IPS DF 6.9 (cell line): ENCODE measurements at regions not wholly inside any gene's neighbourhood (a gene's known extent, or its start where the extent isn't known, plus 50 kb on each side); places are given as distances from the start of the nearest gene placed in this dataset.

Experiments used
- DNase-seq: peaks from one replicate; pipeline ENCODE4 v3.0.0-alpha.2; 2013; ENCODE audit warnings: low read depth, low spot score
- H3K27ac ChIP-seq: one replicate; pipeline ENCODE4 v1.5.1; 2013; ENCODE audit warnings: low read length, control low read depth
- H3K27me3 ChIP-seq: 2 replicates; pipeline ENCODE4 v1.6.1; 2013; ENCODE audit warnings: mild to moderate bottlenecking, low read length; ENCODE audit not compliant: control insufficient read depth, insufficient read depth
- H3K36me3 ChIP-seq: 2 replicates; pipeline ENCODE4 v1.6.1; 2013; ENCODE audit warnings: low read length; ENCODE audit not compliant: control insufficient read depth, insufficient read depth
- H3K4me1 ChIP-seq: 2 replicates; pipeline ENCODE4 v1.6.1; 2013; ENCODE audit warnings: low read length; ENCODE audit not compliant: control insufficient read depth, insufficient read depth
- H3K4me3 ChIP-seq: 2 replicates; pipeline ENCODE4 v1.5.1; 2013; ENCODE audit warnings: mild to moderate bottlenecking, low read length
- H3K9me3 ChIP-seq: 2 replicates; pipeline ENCODE4 v1.6.1; 2013; ENCODE audit warnings: low read length, inconsistent platforms; ENCODE audit not compliant: control insufficient read depth, insufficient read depth
- WGBS: extraction: QIAGEN DNeasy Blood & Tissue Kit; methylation state at CpG from one replicate; pipeline ENCODE4 v1.1.7; 2013; ENCODE audit warnings: mixed read lengths, missing lambda C conversion rate; ENCODE audit not compliant: insufficient read length, insufficient coverage; 5-methylcytosine and 5-hydroxymethylcytosine counted together

DNA sequence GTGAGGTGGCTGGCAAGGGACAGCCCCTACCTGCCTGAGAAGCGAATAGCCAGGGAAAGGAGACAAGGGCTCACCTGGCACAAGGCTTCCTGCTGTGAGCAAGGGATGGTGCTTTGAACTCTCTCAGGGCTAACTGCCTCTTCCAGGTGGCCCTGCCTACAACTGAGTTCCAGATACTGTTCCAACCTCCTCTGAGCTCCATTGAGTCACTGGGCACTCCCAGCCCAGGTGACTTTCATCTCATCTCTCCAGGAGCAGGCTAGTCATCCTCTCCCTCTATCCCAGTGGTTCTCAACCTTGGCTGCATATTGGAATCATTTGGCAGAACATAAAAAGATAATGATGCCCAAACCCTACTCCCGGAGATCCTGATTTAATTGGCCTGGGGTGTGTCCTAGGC, 374.0 kb upstream of the ZFP64 start:
- no peaks in the 10 kb centered on the region for H3K9me3 ChIP-seq
- no peak overlapping the region for H3K4me3 ChIP-seq
- no peak overlapping the region for H3K27ac ChIP-seq
- DNase-seq = no peak
- whole genome bisulfite sequencing = no CpG with 5 or more reads among the region's 2 CpGs
- H3K27me3 ChIP-seq = no peaks in the 10 kb centered on the region
- no peaks in the 10 kb centered on the region for H3K36me3 ChIP-seq
- no peaks in the 10 kb centered on the region for H3K4me1 ChIP-seq

DNA sequence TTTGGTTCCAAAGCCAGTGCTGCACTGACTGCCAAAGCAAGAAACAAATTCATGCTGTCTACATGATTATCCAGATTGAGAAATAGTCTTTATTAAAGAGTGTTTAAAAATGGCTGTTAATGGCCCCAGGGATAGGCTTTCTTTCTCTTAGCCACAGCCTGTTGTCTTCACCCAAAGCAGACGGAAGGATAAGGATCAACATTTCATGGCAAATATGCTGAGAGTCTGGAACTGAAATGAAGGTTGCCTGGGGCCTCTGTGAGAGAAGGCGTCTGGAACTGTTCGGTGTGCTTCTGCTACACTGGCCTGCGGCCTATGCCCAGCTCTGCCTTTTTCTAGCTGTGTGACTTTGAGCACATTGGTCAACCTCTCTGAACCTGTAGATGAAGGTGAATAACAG, 373.0 kb upstream of the ZFP64 start:
- DNase-seq = no peak
- Histone ChIP-seq H3K27me3 (no peaks in the 10 kb centered on the region), H3K36me3 (no peaks in the 10 kb centered on the region), H3K9me3 (no peaks in the 10 kb centered on the region), H3K27ac (no peak overlapping the region), H3K4me3 (no peak overlapping the region), H3K4me1 (no peaks in the 10 kb centered on the region)
- no CpG with 5 or more reads among the region's 4 CpGs for WGBS

DNA sequence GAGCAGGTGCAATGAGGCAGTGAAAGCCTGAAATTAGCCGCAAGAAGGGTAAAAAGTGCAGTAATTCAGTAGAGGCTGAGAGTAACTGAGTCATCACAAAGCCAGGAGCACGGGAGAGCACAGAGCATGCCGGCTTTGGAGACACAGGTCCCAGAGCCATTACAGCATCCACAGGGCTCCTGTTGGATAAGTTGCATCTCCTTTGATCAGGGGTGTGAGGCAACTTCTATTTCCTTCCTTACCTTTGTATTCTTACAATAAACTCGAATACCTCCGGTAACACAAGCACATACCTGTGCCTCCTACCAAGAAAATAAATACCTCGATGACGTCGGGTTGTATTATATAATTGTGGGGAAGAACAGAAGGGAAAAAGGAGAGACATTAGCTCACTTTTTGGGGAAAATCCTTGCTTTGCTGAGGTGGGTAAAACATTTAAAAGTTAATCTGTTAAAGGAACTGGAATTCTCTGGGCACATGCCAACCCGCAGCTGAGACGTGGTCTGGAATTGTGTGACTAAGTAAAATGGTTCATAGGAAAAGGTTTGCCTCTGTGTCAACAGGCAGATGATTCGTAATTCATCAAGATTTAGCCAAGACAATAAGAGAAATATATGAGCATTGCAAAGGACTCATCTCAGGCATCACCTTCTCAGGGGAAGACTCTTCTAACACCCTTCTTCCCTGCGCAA, 360.7 kb upstream of the ZFP64 start:
- whole genome bisulfite sequencing = no CpG with 5 or more reads among the region's 12 CpGs
- H3K27ac ChIP-seq = no peak overlapping the region
- no peaks in the 10 kb centered on the region for H3K27me3 ChIP-seq
- no peaks in the 10 kb centered on the region for H3K36me3 ChIP-seq
- H3K9me3 ChIP-seq = no peaks in the 10 kb centered on the region
- no peak overlapping the region for H3K4me3 ChIP-seq
- H3K4me1 ChIP-seq = no peaks in the 10 kb centered on the region
- no peak for DNase-seq

DNA sequence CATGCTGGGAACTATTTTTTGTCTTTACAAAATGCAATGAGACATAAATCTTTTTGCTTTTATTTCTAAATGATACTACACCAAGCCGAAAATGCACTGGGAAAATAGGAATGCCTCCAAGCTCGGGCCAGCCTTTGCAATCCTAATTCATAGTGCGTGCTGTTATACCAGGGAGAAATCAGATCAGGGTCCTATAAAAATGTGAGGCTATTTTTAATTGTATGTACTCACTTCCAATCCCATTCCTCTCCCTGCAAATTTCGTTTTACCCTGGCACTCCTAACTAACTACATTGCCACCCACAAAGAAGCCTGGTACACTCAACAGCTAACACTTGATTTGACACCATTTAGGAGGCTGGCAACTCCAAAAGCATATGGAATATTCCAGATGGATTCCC, 350.6 kb upstream of the ZFP64 start:
- Histone ChIP-seq H3K27ac (no peak overlapping the region), H3K4me1 (no peaks in the 10 kb centered on the region), H3K27me3 (no peaks in the 10 kb centered on the region), H3K9me3 (no peaks in the 10 kb centered on the region), H3K36me3 (no peaks in the 10 kb centered on the region), H3K4me3 (no peak overlapping the region)
- no peak for DNase-seq
- no CpG with 5 or more reads among the region's 4 CpGs for WGBS

DNA sequence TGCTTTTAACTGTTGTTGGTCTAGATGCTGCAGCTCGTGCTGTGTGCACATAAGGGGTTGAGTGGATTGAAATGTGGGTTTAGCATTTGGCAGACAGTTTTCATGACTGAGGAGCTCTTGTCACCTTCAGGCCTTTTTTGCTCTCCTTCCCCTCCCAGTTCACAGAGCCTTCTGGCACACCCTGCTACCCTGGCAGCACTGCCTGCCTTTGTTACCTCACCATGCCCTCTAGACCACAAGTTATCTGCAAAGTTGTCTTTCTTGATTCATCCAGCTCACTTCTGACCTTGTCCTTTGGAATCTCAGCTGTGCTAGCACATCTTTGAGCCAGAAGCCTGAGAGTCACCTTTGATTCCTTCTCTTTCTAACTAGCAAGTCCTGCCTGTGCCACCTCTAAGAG, 348.9 kb upstream of the ZFP64 start:
- no CpG with 5 or more reads among the region's 1 CpG for whole genome bisulfite sequencing
- H3K9me3 ChIP-seq = no peaks in the 10 kb centered on the region
- H3K4me1 ChIP-seq = no peaks in the 10 kb centered on the region
- H3K27me3 ChIP-seq = no peaks in the 10 kb centered on the region
- DNase-seq = no peak
- no peak overlapping the region for H3K4me3 ChIP-seq
- H3K27ac ChIP-seq = no peak overlapping the region
- H3K36me3 ChIP-seq = no peaks in the 10 kb centered on the region

DNA sequence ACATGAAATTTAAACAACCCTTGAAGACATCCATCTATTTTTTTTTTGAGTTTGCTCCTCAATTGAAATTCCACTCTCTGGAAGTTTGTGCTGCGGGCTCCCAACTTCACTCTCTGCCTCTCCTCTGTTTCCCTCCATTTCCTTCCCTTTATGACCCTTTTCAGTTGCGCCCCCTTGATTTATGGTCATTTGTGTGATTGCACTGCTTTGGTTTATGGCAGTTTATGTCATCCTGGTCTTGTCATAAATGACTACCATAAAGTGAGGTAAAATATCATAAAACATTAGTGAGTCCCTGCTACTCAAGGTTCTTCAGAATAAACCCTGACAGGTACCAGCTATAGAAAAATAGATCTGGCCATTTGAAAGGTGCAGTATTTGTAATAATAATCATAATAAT, 348.3 kb upstream of the ZFP64 start:
- no peak overlapping the region for H3K4me3 ChIP-seq
- no peak for DNase-seq
- H3K27ac ChIP-seq = no peak overlapping the region
- no CpG with 5 or more reads among the region's 2 CpGs for WGBS
- H3K36me3 ChIP-seq = no peaks in the 10 kb centered on the region
- no peaks in the 10 kb centered on the region for H3K9me3 ChIP-seq
- H3K4me1 ChIP-seq = no peaks in the 10 kb centered on the region
- H3K27me3 ChIP-seq = no peaks in the 10 kb centered on the region

DNA sequence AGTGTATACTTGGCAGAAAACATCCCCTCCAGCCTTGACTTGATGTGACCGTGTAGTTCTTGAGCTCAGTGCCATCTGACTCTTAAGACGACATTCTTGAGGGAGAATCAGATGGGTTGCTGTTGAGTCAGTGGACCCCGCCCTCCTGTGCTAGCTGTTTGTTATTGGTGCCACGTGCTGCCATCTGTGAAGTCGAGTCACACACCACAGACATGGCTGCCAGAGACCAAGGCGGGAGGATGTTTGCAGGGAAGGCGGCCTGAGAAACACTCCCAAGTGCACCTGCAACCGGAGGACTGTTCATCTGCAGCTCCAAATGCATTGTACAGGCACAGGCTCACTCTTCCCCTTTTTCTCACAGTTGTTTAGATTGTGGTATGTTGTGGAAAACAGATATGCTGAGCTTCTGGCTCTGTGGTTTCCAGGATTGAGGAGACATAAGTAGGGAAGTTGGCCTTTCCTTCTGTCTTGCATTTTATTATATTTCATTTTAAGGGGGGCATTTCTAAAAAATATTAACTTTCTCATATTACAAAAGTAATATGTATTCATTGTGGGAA, 345.3 kb upstream of the ZFP64 start:
- Histone ChIP-seq H3K27ac (no peak overlapping the region), H3K36me3 (no peaks in the 10 kb centered on the region), H3K9me3 (no peaks in the 10 kb centered on the region), H3K4me1 (no peaks in the 10 kb centered on the region), H3K4me3 (no peak overlapping the region), H3K27me3 (no peaks in the 10 kb centered on the region)
- WGBS = no CpG with 5 or more reads among the region's 8 CpGs
- no peak for DNase-seq

DNA sequence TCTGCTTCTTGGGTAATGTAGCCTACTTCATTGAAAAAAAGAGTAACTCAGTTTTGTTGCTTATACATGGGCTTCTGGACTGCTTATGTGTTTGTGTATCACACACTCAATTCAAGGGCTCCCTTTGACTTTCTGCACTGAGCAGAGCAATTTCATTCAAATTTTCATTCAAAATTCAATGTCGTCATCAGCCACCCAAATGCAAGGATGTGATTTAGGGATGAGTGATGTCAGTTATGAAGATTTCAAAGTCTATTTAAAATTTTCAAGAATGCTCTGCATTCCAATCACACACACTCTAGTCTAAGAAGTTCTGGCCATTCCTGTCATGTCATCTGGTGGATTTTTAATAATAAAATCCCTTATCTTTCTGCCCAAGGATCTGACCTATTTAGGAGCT, 344.5 kb upstream of the ZFP64 start:
- WGBS = no CpG with 5 or more reads among the region's 1 CpG
- no peaks in the 10 kb centered on the region for H3K27me3 ChIP-seq

DNA sequence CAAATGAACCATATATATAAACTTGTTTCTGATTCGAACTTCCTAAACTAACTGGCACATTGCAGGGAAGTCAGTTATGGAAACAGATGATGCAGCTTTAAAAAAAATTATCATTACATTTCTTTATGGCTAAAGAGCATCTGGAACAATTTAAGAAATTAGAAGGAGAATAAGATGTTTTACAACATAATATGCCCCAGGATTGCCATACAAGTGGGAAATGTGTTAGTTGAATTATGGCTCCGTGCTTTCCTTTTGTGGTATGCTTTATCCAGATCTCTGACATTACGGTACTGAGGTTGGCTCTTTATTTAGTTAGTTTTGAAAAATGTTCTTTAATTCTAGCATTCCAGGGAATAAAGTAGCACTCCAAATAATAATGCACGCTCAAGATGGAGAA, 343.0 kb upstream of the ZFP64 start:
- no peak overlapping the region for H3K4me3 ChIP-seq
- H3K9me3 ChIP-seq = no peaks in the 10 kb centered on the region
- no peak for DNase-seq
- no peak overlapping the region for H3K27ac ChIP-seq
- WGBS = no CpG with 5 or more reads among the region's 4 CpGs
- no peaks in the 10 kb centered on the region for H3K27me3 ChIP-seq
- no peaks in the 10 kb centered on the region for H3K4me1 ChIP-seq
- no peaks in the 10 kb centered on the region for H3K36me3 ChIP-seq

More for the DNA sequence above, 344.5 kb upstream of the ZFP64 start:
- no peak for DNase-seq
- H3K4me1 ChIP-seq = no peaks in the 10 kb centered on the region
- H3K9me3 ChIP-seq = no peaks in the 10 kb centered on the region
- no peak overlapping the region for H3K4me3 ChIP-seq
- H3K27ac ChIP-seq = no peak overlapping the region
- H3K36me3 ChIP-seq = no peaks in the 10 kb centered on the region

DNA sequence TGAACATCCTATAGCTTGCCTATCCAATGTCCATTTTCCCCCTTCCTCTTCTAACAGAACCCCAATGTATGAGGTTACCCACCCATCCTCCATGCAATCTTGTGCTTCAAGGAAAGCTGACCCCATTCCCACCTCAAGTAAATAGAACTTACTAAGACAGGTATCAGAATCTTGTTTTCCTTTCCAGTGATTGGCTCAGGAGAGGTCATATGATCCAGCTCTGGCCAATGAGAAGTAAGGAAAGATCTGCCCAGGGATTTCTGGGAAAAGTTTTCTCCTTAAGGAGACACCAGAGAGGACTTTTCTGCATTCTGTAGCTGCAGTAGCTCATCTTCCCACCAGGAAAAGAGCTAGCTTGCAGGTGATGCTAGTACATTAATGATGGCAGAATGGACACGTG, 341.8 kb upstream of the ZFP64 start:
- Histone ChIP-seq H3K4me1 (no peaks in the 10 kb centered on the region), H3K27ac (no peak overlapping the region), H3K36me3 (no peaks in the 10 kb centered on the region), H3K9me3 (no peaks in the 10 kb centered on the region), H3K4me3 (no peak overlapping the region), H3K27me3 (no peaks in the 10 kb centered on the region)
- no CpG with 5 or more reads among the region's 1 CpG for WGBS
- no peak for DNase-seq

DNA sequence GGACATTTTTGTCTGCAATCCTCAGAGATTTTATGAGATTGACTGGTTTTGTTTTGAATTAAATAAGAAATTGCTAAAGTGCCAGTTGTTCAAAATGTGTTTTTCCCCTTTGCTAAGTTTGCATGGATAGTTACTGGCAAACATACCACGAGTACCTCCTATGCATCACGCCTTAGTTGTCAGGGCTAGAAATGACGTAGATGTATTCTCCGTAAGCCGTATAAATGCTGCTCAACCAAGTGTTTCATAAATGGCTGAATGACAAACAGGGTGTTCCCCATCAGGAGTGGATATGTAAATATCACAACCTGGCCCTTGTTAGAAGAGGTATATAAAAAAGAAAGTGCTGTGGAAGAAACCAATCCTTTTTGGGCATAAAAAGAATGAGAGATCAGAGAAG, 341.1 kb upstream of the ZFP64 start:
- no peaks in the 10 kb centered on the region for H3K9me3 ChIP-seq
- H3K27ac ChIP-seq = no peak overlapping the region
- no peak overlapping the region for H3K4me3 ChIP-seq
- H3K36me3 ChIP-seq = no peaks in the 10 kb centered on the region
- H3K27me3 ChIP-seq = no peaks in the 10 kb centered on the region
- DNase-seq = no peak
- no peaks in the 10 kb centered on the region for H3K4me1 ChIP-seq
- WGBS = no CpG with 5 or more reads among the region's 5 CpGs
